ENCODE measurements at regions not wholly inside any gene's neighbourhood (a gene's known extent, or its start where the extent isn't known, plus 50 kb on each side); places are given as distances from the start of the nearest gene placed in this dataset.

DNA sequence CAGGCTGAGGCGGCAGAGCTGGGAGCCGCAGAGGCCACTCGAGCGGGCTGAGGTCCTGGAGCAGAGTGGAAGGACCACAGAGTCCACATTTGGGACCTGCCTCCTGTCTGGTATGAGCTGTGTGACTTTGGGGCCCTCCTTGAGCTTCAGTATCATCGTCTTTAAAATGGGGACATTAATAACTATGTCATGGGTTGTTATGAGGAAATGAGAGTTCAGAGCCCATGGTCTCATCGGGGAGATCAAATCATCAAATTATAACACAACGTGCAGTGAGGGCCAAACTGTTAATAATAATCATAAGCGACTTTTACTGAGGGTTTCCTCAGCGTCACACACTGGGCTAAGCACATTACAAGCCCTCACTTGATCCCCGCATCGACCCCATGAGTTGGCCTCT is 49.9 kb upstream of the CCDC167 start:
- TF ChIP-seq RAD21 (conservative IDR thresholded peaks at IDR 0.05) = no peak
- no peak for TF ChIP-seq EP300 (conservative IDR thresholded peaks at IDR 0.05; ENCODE audit: poor library complexity, severe bottlenecking)
